GM03348 (cell line): ENCODE measurements at regions not wholly inside any gene's neighbourhood (a gene's known extent, or its start where the extent isn't known, plus 50 kb on each side); places are given as distances from the start of the nearest gene placed in this dataset.
"Not testable (repeated sequence)": the region's sequence is repeated elsewhere in the genome, so short reads cannot be mapped to it uniquely, and the experiment has no call there.

Experiments used
- DNase-seq: peaks from one replicate; pipeline ENCODE4 v3.0.0; 2012; ENCODE audit warnings: low spot score

DNA sequence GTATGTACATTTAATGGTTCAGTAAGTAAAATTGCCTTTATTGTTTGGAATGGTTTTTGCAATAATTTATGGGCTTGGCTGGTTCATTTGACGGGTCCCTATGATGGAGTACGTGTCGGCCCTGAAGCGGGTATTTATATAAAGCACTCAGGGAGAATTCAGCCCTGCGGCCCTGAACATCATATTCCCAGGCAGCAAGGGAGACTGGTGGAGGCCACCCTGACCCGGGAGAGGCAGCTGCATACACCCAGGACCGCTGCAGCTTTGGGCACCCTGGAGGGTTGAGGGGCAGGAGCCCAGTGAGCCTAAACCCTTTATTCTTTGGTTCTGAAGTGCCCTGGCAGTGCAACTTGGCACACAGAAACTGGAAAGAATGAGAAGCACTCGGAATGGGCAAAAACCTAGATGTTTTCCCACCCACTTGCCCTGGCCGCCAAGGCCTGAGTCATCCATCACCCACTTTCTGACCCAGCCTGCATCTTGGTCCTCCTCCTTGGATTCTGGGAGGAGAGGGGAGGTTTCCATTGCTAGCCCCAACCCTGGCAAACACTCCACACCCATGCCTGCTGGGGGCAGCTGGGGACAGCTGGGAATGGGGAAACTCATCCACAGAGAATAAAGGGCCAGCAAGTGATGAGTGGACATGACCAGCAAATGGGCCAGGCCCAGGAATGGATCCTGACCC lies 162.2 kb upstream of the TNRC6C start:
- peak; percentile 87 for DNase-seq

DNA sequence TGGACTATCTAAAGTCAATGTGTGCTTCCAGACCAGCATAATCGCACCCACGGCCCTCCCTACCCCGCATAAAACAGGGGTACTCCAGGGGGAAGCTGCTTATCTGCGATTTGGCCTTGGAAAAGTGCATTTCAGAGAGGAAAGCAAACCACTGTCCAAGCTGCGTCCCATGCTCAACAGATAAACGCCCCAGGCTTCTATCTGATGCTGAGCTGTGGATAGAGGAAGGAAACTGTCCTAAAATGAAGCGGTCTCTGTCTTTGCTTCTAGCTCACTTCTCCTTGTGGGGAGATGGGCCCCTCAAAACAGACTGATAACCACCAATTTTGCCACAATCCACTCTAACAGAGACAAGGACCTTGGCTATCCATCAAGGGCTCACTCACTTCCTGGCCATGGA lies 160.5 kb upstream of the TNRC6C start:
- DNase-seq = no peak

DNA sequence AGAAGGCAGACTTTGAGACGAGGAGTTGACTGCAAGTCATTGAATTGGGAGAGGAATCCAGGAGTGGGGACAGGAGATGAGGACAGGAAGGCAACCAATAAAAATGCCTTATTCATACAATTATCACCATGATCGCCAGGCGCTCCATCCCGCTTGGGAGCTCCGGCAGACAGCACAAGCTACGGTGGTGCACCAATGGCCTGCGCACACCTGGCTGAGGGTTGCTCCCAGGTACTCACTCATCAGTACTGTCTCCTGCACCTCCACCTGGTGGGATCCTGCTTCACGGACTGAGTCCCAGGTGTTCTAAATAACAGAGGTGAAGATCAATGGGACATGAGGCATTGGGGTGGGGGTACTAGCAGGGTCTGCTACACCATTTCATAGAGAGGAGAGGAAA lies 160.0 kb upstream of the TNRC6C start:
- no peak for DNase-seq

DNA sequence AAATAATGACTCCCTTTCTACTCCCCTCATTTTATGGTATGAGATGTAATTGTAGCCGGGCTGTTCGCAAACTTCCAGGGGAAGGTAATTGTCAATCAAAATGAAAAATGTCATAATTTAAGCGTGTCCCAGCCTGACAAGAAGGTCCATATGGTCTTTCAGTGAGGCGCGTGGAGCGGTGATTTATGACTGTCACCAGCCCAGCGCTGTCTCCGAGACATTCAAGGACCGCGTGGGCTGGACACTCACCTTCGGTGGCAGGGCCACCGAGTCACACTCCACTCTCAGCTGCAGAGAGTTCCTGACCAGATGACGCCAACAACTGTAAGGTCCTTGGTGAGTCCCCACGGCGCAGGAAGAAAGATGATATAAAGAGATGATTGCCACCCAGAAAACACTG lies 157.7 kb upstream of the TNRC6C start:
- DNase-seq = no peak

DNA sequence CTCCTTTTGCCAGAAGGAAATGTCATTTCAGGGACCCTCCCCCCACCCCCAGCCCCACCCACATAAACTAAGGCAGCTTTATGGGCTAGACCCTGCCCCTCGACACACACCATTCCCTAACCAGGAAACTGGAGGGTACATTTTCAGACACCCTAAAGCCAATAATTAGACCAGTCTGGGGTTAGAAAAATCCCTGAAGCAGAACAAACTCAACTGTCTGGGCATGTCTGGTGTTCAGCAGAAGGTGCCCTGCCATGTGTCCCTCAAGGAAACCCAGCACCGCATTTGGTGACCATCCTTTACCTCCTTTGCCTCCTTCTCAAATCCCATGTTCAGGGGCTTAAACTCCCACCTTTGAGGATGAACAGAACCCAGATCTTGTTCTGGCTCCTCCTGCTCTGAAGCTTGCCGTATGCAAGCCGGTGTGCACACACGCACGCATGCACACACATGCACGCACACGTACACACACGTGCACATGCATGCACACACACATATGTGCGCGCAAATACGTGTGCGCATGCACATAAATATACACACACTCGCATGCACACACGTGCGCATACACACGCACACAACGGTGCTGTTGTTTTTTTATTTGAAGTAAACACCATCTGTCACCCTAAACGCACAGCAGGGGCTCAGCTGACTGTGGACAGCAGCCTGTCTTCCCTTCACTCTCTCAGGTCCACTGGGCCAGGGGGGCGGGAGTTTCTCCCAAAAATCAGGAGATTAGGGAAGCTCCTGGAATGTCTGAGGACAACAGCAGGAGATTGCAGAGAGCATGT lies 156.8 kb upstream of the TNRC6C start:
- DNase-seq = no peak

DNA sequence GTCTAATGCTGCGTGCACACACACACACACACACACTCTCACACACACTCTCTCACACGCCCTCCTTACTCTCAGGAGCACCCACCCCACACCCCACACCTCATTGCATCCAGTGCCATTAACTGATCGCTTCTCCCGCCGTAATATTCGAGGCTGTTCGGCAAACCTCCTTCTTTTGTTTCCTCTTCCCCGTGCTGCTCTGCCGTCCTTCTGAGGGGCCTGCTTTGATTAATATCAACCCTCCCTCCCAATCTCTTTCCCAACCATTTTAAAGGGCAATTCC lies 156.2 kb upstream of the TNRC6C start:
- no peak for DNase-seq

DNA sequence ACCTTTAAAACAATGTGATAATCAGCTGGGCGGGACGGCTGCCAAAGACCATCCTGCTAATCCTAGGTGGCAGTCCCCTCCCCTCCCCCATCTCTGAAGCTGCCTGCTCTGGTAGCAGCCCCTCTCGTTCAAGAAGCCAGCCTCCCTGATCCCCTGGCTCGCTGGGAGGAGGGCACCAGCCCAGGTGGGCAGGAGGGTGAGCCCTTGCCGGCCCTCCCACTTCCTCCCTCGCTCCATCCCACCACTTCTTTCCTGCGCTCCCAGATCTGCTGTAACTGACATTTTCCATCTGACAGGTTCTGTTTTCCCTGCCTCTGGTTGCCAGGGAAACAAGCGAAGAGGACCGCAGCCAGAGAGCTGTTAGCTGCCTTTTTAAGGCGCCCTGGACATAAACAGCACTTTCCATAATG lies 155.7 kb upstream of the TNRC6C start:
- no peak for DNase-seq

DNA sequence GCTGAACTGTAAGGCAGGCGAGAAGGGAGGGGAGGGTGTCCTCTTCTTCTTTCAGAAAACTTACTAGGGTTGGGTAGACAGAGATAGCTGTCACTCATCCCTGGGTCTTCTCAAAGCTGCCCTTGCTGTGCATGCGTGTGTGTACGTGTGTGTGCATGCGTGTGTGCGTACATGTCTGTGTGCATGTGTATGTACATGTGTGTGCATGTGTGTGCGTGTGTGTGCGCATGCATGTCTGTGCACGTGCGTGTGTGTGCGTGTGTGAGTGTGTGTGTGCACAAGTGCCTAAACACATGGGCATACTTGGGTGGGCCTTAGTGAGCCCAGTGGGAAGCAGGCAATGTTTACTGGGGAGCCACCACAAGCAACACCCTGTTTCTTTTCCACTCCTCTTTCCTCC lies 154.8 kb upstream of the TNRC6C start:
- DNase-seq = no peak

DNA sequence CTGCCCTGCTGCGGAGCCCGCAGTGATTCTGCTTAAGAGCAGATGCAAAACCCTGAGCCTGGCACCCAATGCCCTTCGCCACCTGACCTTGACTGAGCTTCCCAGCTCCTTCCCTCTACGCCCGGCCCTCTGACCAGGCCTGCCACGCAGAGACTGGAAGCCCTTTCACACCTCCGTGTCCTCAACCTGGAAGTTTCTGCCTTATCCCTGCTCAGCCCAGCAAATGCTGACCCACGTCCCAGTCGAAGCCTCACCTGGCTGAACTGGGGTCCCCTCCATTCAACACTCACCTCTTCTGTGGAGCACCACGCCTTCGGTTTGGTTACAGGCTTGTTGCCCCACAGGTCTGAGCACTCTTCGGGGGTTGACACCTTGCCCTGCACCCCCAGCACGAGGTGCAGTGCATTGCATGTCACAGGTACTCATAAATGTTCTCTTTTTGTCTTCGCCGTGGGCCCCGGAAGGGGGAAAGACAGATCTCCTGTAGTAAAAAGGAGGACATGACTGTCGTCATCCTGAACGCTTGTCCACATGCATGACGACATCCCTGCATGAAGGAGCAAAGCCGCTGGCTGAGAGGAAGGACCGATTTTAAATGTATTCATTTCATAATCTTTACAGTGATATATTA lies 153.6 kb upstream of the TNRC6C start:
- no peak for DNase-seq

DNA sequence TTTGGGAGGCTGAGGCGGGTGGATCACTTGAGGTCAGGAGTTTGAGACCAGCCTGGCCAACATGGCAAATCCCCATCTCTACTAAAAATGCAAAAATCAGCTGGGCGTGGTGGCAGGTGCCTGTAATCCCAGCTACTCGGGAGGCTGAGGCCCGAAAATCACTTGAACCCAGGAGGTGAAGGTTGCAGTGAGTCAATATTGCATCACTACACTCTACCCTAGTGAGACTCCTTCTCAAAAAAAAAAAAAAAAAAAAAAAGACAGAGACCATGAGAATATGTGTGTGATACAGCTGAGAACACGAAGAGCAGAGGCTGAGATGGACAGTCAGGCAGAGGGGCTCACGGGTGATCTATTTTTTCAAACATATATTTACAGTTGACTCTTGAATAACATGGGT lies 152.5 kb upstream of the TNRC6C start:
- not testable (repeated sequence) for DNase-seq

DNA sequence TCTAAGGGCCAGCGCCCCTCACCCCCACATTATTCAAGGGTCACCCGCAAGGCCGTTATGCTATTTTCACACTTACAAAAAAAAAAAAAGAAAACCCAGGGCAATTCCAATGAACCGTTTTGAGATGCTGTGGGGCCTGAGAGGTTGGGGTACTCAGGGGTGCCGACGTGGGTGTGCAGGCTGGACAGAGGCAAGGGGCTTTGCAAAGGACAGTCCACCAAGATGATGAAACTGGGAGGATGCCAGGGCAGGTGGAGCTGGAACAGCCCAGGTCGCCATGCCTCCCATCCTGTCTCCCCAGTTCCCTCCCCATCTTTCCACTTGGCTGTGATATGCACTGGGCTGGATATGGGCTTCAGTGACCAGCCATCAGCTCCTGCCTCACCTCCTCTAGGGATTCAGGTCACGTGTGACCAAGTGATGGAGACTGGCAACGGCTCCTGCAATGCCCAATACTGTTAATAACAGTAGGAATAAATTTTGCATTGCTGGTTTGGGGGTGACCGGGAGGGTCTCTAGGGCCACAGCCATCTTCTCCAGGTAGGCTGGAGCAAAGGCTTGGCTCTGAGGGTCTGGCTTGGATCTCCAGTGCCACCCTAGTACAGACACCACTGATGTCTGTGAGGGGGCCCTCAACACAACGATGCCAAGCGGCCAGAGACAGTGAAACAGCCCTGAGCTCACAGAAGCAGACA lies 151.3 kb upstream of the TNRC6C start:
- no peak for DNase-seq

DNA sequence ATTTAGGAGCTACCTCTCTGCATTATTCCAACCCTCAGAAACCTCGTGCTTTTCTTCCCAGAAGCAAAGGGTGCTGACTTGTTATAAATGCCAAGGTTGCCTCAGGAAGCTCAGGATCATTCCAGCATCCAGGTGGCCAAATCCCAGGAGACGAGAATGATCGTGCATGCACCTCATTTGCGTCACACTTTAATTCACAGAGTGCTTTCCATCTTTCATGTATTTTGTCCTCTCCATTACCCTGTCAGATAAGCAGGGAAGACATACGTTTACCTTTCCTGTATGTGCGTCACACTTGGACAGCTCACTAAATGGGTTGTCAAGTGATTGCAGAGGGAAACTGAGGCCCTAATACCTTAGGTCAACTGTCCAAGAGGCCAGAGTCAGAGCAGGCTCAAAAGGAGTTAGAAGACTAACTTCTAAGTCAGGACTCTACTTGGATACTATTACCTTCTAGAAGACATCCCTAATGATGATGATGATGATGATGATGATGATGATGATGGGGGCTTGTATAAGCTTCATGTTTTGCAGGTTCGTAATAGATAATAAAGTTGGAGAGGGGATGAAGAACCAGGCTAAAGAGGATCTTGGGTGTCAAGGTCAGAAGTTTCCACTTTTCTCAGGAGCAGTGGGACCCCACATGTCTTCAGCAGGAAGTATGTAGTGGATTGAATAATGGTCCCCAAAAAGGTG lies 150.6 kb upstream of the TNRC6C start:
- DNase-seq = no peak

DNA sequence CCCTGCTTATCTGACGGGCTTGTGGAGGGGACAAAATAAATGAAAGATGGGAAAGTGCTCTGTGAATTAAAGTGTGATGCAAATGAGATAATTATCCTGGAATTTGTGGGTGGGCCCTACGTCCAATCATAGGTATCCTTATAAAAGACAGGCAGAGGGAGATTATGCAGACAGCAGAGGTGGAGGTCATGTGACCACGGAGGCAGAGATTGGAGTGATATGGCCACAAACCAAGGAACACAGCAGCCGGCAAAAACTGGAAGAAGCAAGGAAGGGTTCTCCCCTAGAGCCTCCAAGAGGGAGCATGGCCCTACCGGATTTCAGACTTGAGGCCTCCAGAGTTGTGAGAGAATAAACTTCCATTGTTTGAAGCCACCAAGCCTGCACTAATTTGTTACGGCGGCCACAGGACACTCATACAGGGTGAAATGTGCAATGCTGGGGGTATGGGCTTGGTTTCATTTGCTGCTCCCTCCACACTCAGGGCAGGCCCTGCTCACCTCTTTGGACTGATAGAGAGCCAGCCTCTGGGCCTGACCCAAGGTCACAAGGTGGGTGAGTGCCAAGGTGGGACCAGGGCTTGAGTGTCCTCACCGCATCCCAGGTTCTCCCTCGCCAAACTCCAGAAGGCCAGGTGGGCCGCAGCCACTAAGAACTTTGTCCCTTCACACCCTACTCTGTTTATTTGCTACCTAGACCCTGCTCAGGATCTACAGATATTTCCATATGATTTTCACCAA lies 149.6 kb upstream of the TNRC6C start:
- no peak for DNase-seq

DNA sequence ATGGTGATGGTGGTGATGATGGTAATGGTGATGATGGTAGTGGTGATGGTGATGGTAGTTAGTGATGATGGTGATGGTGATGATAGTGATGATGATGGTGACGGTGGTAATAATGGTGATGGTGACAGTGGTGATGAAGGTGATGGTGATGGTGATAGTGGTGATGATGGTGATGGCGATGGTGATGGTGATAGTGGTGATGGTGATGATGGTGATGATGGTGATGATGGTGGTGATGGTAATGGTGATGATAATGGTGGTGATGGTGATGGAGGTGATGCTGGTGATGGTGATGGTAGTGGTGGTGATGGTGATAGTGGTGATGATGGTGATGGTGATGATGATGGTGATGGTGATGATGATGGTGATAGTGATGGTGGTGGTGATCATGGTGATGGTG lies 148.7 kb upstream of the TNRC6C start:
- DNase-seq = no peak

DNA sequence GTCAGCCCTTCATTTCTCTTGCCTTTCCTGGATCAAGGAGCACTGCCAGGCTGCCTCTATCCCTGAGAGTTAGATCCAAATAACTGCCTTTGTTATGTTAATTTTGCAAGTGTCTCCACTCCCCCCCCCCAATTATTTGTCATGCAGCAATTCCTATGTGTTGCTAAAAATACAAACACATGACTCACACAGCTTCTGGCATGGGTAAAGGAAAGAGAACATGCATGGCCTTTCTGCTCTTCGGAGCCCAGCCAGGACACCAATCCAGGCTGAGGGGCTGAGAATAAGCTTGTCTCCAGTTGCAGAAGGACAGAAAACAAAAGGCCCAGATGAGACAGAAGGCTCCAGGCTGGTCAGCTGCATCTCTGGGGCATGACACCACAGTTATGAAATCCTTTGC lies 148.0 kb upstream of the TNRC6C start:
- DNase-seq = peak; percentile 84

DNA sequence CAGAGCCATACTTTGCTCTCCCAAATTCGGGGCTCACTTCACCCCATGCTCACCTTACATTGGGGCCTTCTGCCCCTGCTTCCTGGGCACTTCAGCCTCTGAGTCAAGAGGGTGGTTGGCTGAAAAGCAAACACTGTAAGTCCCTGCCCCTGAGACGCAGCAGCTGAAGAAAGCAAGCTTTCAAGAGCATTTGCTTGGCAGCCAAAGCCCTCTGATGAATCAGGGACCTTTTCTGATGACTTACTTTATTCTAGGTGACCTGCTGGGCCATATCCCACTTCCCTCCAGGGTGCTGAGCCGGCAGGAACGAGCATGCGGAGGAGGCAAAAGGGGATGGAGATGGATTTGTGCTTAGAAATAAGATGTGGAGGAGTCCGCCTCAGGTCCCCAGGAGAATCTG lies 147.0 kb upstream of the TNRC6C start:
- no peak for DNase-seq

DNA sequence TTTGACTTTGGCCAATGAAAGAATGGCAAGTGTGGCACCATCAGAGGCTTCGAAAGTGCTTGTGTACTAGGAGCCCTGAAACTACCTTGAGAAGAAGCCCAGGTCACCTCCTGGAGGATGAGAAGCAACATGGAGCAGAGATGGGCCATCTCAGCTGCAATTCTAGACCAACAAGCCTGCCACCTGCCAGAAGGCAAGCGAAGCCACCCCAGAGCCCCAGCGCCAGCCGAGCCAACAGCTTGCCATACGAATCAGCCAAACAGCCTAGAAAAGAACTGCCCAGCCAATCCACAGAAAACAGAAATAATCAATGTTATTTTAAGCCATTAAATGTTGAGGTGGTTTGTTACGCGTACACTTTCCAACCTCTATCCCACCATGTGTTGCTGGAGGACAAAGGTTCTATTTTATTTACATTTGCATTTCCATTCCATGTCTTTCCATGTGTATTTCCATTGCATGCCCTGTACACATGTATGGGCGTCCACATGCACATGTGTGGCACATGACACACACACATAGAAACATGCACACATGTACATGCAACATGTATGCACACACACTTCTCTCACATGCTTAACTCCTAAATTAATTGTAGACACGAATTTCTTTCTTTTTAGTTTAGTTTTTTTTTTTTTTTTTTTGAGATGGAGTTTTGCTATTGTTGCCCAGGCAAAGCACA lies 144.3 kb upstream of the TNRC6C start:
- no peak for DNase-seq

DNA sequence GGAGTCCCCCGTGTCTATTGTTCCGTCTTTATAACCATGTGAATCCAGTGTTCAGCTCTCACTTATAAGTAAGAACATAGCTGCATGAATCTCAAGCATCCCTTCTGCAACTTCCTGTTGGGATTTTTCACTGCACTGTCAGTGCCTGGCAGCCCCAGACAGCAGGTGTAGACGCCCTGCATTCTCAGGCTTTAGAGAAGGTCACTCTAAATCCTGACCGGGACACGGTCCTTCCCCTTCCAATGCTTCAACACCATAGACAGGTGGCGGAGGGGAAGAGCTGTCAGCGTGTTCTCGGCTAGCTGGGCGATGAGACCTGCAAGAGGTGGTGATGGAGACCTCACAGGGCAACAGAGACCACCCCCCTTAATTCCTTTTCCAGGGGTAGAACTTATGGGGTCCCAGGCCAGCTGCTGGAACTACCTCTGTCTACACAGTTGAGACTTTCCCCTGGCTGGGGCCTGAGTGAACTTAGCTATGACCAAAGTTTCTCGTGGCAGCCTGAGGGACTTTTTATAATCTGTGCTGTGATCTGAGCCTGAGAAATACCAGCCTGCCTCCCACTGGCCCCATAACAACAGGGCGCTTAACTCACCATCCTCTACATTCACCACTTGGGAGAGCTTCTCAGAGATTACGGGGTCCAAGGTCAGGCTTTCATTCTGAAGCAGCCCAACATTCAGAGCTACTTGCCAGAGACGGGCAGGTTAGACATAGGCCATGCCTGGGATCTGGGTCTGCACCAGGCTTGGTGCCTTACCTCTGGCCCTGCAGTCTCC lies 143.2 kb upstream of the TNRC6C start:
- no peak for DNase-seq

DNA sequence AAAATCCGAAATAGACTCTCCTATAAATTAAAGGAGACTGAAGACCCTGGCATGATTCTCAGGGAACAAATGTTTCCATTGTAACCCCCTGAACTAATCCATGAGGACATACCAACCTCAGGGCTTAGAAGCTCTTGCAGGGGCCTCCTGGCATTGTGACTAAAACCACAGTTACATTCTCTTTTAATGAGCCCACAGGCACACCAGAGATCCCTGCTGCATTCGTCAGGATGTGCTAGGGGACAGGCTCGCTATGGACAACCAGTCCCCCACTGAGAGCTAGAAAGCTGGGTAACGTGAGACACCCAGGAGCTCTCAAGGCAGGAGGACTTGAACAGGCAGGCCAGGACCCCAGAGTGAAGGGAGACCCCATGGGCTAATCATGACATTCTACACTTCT lies 140.6 kb upstream of the TNRC6C start:
- DNase-seq = no peak

DNA sequence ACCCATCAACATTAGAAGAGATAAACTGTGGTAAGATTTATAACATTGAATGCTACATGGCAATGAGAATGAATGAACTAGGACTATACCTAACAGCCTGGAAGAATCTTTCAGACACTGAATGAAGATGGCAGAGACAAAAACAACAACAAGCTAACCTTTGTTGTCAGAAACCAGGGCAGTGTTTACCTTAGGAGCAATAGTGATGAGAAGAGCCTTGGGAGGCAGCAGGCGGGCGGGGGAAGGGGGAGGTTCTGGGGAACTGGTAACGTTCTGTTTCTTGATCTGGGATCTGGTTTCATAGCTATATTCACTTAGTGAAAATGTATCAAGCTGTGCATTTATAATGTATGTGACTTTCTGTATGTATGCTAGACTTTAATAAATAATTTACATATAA lies 139.0 kb upstream of the TNRC6C start:
- DNase-seq = no peak
